Fibroblast of the aortic adventitia (primary cell): ENCODE measurements at regions not wholly inside any gene's neighbourhood (a gene's known extent, or its start where the extent isn't known, plus 50 kb on each side); places are given as distances from the start of the nearest gene placed in this dataset.
A peak's percentile ranks its signal among the peaks of the same experiment; 100 is the strongest.

Experiments
- DNase-seq: peaks from one replicate; pipeline ENCODE4 v3.0.0-alpha.2; 2010; ENCODE audit warnings: low read depth
- H3K4me3 ChIP-seq: 2 replicates; pipeline ENCODE4 v1.5.1; 2011; ENCODE audit warnings: low read depth, mild to moderate bottlenecking, control low read depth, low read length, moderate library complexity
- TF ChIP-seq, protein P1 (sequence below): IDR thresholded peaks from 2 replicates; pipeline ENCODE4 v1.5.1; 2011; ENCODE audit warnings: mild to moderate bottlenecking, low read length, control low read depth, inconsistent platforms; ENCODE audit not compliant: insufficient read depth

DNA sequence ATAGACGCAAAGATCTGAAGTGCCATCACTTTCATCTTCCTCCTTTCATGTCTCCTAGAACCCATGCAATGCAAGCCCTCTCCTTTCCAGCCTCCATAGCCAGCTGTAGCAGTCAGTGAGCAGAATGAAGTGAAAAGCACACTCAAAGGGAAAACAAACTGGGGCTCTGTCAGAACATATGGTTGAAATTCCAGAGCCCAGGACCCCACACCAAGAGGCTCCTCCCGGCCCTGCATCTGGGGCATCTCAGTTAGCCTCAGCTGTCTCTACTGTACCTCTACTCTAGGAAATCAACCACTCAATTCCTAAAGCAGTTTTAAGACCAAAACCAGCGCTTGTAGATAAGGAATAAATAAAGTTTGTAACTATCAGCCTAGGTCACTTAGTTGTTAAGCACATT lies 73.8 kb upstream of the P3H2 start:
- TF ChIP-seq, protein P1, sequence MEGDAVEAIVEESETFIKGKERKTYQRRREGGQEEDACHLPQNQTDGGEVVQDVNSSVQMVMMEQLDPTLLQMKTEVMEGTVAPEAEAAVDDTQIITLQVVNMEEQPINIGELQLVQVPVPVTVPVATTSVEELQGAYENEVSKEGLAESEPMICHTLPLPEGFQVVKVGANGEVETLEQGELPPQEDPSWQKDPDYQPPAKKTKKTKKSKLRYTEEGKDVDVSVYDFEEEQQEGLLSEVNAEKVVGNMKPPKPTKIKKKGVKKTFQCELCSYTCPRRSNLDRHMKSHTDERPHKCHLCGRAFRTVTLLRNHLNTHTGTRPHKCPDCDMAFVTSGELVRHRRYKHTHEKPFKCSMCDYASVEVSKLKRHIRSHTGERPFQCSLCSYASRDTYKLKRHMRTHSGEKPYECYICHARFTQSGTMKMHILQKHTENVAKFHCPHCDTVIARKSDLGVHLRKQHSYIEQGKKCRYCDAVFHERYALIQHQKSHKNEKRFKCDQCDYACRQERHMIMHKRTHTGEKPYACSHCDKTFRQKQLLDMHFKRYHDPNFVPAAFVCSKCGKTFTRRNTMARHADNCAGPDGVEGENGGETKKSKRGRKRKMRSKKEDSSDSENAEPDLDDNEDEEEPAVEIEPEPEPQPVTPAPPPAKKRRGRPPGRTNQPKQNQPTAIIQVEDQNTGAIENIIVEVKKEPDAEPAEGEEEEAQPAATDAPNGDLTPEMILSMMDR: no peak
- DNase-seq: no peak

DNA sequence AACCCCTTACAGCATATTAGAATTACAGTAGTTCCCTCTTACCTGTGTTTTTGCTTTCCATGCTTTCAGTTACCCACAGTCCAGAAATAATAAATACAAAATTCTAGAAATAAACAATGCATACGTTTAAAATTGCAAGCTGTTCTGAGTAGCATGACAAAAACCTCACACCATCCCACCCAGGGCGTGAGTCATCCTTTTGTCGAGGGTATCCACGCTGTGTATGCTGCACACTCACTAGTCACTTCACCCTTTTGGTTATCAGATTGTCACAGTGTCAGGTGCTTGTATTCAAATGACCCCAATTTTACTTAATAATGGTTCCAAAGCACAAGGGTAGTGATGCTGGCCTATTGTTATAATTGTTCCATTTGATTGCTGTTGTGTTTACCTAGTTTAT lies 72.5 kb upstream of the P3H2 start:
- H3K4me3 ChIP-seq: no peak overlapping the region
- TF ChIP-seq, protein P1: no peak
- DNase-seq: no peak

More for the DNA sequence above, 73.8 kb upstream of the P3H2 start:
- H3K4me3 ChIP-seq: no peak overlapping the region

DNA sequence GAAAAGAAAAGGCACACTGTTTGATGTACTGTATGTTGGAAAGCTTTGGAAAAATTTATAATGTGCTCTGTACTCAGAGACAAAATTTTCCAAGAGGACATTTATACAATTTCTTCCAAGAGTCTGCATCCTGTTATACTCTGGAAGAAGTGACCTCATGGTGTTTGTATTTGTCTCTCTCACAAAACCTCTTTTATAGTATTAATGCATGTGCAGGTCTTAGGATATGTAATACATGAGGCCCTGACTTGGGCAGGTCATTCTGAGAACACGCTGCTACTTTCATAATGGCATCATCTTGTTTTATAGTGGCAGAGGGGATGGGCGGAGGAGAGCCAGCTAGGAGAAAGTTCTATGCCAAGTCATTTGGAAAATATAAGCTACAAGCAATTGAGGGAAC lies 72.0 kb upstream of the P3H2 start:
- TF ChIP-seq, protein P1: no peak
- H3K4me3 ChIP-seq: no peak overlapping the region
- DNase-seq: no peak

DNA sequence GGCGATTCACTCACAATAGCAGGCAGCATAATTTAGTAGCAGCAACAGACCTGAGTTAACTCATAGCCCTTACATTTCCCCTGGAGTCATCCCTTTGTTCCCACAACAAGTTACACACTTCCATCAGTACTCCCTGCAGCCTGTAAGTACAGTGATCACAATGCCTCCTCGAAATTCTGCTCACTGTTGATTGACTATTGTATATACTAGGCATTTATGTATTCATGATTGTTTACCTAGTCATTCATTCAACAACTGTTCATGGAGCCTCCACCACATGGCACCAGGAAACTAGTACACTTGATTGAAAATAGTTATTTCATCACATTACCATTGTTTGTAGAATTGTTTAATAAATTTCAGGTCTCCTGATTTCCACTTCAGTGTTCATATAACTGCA lies 71.4 kb upstream of the P3H2 start:
- TF ChIP-seq, protein P1: no peak
- no peak overlapping the region for H3K4me3 ChIP-seq
- no peak for DNase-seq

DNA sequence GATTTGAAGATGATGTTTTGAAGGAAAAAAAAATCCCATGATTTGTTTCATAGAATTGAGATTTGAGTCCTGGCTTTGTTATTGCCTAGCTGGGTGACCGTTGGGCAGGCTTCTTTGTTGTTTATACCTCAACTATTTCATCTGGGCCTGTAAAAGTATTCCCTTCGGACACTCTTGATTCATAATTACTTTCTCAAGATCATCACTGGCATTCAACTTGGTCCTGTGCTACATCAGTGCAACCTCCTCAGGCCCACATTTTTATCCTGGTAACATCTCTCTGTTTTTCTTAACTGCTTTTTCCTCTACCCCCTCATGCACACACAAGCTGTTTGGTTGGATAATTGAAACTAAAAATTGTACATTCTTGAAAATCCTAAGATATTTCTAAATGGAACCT lies 67.5 kb upstream of the P3H2 start:
- no peak for DNase-seq
- TF ChIP-seq, protein P1: no peak
- no peak overlapping the region for H3K4me3 ChIP-seq

DNA sequence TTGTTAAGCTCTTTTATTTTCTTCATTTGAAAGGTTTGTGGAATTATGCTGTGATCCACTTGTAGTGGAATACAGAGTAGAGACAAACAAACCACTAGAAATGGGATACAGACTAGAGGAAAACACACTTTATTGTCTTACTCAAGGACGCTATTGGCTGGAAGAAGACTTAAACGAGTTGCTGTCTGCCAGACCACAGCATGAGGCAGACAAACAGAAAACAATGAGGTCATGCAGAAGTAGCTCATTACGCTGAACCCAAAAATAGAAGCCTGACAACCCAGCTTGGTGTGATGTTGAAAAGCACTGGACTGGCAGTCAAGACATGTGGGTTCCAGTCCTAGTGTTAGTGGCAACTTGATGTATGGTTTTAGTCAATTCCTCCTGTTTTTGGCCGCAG lies 62.4 kb upstream of the P3H2 start:
- TF ChIP-seq, protein P1: no peak
- DNase-seq: peak; percentile 88
- no peak overlapping the region for H3K4me3 ChIP-seq

DNA sequence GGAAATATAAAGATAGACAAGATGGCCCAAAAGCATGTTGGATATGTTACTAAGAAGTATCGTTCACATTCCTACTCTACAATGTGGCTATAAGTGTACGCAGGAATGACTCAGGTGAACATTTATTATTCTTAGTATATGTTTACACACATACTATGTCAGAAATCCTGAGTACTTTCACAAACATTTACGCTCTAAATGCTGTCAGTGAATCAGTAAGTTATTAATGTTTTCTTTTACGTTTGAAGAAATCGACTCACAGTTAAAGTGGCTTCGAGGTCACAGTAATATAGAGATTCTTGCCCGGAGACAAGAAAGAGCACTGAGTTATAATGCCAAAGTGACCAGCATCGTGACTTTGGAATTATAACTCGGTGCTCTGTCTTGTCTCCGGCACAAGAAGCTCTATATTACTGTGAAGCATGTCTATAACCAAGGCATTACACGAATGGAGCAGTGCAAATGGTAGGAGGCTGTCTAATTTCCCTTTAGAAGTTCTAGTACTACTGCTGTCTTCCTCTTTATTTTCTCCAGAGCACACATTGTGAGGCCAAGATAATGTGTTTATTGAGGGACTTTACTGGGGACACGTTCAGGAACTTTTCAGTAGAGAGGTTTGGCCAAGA lies 61.8 kb upstream of the P3H2 start:
- peak; percentile 14 for DNase-seq
- H3K4me3 ChIP-seq: no peak overlapping the region
- TF ChIP-seq, protein P1: no peak
